Stromal cell of bone marrow (primary cell): ENCODE measurements at regions not wholly inside any gene's neighbourhood (a gene's known extent, or its start where the extent isn't known, plus 50 kb on each side); places are given as distances from the start of the nearest gene placed in this dataset.

Source experiments
- DNase-seq: peaks from one replicate; pipeline ENCODE4 v3.0.0-alpha.2; 2012; ENCODE audit warnings: low read depth

DNA sequence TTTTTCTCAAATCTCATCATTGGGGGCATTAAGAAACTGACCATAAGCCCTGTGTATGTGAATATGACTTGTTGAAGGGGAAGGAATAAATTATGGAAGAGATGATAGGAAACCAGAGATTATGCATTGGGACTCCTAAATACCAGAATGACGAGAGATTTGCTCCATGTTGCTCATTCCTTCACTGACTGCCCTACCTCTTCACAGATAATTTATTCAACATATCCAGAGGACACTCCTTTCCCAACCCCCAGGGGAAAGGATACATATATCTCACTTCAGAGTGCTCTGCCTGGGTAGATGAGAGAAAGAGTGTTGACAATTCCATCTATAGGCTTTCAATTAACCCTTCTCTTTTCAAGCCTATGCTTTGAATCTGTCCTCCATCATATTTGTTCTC is 145.3 kb upstream of the RHOBTB1 start:
- no peak for DNase-seq

GRCh38 chr10:61084493-61084892 is 140.5 kb upstream of the RHOBTB1 start:
- no peak for DNase-seq

- no peak for DNase-seq
Observed at GRCh38 chr10:61081301-61081700, 137.3 kb upstream of the RHOBTB1 start.

DNA sequence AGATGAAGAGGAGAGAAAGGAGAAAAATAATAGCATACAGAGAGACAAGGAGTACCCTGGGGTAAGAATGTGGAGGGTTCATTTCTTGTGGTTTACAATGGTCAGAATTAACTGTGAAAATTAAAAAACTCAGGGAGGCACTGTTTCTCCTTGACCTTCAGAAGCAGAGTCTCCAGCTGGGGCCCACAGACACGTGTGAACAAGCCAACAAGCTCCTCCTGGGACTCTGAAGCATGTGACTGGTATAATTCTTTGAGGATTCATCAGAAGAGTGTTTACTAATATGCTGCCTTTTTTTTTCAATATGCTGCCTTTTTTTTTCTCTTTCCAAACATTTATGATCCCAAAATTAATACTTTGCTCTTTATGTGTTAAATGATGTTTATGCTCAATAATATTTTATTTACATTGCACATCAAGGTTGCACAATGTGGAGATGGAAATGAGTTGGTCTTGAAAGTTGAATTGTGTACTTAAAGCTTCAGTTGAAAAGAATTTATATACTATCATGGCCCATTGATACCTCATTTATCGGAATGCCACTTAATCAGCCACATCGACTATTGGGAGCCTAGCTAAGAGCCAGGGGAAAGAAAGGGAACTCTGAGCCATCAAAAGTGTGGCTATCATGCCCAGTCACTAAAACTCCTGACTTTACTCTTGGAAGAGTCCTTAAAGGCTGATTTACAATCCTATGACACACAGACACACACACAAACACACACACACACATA is 134.7 kb upstream of the RHOBTB1 start:
- peak; percentile 44 for DNase-seq

- no peak for DNase-seq
Observed at GRCh38 chr10:61076572-61077114, 132.7 kb upstream of the RHOBTB1 start.

DNA sequence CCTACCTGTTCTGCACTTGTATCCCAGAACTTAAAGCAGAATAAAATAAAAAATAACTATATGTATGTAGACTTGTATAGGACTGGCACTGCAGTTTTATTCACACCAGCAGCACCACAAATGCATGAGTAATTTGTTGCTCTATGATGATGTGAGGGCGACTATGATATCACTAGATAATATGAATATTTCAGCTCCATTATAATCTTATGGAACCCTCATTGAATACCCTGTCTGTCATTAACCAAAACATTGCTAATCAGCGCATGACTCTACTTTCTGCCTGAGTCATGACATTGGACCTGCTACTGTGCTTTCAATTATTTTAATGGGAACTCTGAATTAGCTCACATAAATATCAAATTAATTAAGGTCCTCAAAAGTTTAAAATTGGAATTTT is 129.4 kb upstream of the RHOBTB1 start:
- DNase-seq: no peak

DNA sequence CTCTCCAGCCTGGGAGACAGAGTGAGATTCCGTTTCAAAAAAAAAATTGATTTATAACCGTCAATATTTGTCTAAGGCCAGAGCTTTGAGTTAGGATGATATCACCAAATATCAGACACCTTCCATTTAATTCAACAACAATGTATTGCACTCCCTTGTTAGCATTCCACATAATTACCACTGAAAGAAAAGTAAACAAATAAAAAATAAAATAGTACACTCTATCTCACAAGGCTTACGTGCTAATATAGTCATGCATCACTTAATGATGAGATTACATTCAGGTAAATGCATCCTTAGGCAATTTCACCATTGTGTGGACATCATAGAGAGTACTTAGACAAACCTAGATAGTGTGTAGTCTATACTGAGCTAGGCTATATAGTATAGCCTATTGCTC is 127.6 kb upstream of the RHOBTB1 start:
- no peak for DNase-seq

DNA sequence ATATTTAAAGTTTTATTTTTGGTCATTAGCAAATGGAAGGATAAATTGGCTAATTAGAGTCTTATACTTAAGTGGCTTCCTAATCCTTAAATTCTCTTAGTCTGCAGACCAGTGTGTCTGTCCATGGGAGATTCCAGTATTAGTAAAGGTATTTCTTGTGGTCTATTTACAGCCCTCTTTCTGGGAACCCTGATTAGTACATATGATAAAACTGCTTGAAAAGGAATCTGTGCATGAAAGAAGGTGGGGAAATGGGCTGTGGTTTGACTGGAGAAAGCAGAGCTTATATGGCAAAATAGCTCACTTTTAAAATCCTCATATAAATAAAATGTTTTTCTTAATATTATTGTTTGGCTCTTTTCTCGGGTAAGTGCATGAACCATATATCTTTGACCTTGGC is 124.5 kb upstream of the RHOBTB1 start:
- DNase-seq: no peak

DNA sequence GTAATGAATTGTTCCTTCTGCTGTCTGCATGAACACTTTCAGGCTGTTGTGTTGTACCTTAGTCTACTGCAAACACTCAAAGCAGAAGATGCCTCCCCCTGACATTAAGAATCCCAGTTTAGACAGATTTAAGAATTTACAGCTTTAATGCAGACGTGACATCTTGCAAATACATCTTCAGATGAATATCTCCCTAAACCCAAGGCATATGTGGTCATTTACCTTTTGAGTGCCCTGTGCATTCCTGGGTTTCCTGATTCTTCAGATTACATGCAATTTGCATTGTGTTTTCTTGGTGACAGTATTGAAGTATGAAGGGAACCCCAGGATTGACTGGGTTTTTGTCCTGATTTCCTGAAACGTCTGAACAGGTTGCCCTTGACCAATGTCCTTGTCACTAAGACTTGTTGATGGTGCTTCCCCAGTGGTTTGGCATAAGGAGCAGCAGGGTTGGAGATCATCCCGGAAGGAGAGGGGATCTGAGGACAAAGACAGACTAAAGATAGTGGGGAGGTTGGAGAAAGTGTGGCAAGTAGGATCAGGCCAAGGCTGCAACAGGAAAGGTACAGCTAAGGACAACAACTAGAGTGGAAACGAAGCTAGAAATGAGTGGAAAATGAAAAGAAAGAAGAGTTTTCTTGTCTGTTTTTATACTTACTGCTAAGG is 123.8 kb upstream of the RHOBTB1 start:
- no peak for DNase-seq

- DNase-seq: no peak
Observed at GRCh38 chr10:61066661-61067344, 122.8 kb upstream of the RHOBTB1 start.

- no peak for DNase-seq
Observed at GRCh38 chr10:61065051-61065450, 121.1 kb upstream of the RHOBTB1 start.

DNA sequence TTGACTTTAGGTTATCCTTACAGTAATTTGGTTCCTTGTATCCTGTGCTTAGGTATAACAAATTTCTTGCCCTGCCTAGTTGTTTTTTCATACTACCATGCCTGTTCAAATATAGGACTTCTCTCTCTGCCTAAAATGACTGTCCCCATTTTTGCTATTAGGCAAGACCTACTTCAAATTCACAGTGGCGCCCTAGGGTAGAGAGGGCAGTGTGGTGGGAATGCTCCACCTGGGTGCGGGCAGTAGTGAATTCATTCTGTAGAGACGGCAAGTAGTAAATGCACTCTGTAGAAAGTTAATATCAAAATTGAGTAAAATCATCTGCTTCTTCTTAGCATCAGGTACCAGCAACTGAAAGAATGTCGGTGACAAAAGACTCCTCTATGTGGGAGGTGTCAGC is 120.4 kb upstream of the RHOBTB1 start:
- no peak for DNase-seq

DNA sequence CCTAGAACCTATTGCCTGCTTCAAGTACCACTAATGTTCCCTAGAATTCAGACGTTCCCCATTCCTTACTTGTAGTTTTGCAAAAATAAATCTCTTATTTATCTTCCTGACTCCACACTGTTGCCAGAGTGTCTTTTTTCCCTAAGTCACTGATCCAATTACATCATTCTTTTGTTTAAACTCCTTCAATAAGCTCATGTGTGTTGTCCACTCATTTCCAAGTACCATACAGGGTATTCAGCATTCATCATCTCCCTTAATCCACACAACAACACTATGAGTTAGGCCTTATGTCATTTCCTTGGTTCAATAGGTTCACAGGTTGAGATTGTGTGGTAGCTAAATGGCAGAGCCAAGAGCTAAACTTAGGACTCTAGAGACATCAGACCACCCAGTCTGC is 119.9 kb upstream of the RHOBTB1 start:
- DNase-seq: no peak

GRCh38 chr10:61063034-61063433 is 119.0 kb upstream of the RHOBTB1 start:
- DNase-seq: peak; percentile 53

GRCh38 chr10:61061923-61062504 is 118.0 kb upstream of the RHOBTB1 start:
- DNase-seq: no peak

GRCh38 chr10:61059636-61060035 is 115.7 kb upstream of the RHOBTB1 start:
- no peak for DNase-seq

DNA sequence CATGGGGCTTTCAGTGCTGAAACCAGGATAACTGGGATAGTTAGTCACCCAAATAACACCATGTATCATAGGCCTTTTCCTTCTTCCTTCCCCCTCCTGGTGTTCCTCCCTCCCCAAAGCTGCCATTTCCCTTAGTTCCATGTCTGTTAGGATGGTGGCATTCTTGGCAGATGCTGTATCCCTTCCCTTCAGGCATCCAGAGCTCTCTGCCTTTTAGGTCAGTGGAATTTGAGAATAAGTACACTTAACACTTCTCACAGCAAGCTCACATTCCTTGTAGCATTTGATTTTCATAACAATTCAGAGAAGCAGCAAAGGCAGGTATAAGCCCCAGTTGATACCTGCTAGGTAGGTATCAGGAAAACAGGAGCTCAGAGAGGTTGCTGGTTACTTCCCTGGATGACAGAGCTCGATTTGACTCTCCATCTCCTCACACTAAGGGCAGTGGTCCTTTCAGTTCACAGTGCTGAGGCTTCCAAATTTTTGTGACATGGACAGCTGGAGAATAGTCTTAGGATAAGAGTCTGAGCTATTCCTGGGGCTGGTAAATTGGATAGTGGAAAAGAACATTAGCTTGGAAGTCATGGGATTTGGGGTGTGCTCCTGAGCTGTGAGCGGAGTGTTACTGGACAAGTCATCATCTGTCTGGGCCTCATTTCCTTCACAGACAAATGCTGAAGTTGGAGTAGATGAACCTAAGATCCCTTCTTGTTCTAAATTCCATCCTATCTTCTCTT is 108.7 kb upstream of the RHOBTB1 start:
- no peak for DNase-seq

DNA sequence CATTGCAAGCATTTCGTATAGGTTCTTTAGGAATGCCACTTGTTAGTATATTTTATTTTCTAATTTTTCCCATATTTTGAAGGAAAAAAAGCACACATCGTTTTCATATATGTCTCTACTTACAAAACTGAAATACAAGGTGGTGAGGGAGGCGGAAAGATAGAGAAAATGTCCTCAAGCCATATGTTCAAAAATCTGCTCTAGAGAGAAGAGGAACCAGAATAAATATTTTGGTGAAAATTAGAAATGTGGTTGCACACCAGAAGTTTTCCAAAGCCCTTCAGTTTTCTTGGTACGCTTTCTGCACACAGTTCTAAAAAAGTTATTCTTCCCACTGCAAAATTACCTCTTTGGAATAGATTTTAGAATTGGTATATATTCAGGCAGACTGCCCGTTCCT is 107.4 kb upstream of the RHOBTB1 start:
- no peak for DNase-seq

- no peak for DNase-seq
Observed at GRCh38 chr10:61050120-61050745, 106.2 kb upstream of the RHOBTB1 start.

- no peak for DNase-seq
Observed at GRCh38 chr10:61049386-61049785, 105.4 kb upstream of the RHOBTB1 start.

DNA sequence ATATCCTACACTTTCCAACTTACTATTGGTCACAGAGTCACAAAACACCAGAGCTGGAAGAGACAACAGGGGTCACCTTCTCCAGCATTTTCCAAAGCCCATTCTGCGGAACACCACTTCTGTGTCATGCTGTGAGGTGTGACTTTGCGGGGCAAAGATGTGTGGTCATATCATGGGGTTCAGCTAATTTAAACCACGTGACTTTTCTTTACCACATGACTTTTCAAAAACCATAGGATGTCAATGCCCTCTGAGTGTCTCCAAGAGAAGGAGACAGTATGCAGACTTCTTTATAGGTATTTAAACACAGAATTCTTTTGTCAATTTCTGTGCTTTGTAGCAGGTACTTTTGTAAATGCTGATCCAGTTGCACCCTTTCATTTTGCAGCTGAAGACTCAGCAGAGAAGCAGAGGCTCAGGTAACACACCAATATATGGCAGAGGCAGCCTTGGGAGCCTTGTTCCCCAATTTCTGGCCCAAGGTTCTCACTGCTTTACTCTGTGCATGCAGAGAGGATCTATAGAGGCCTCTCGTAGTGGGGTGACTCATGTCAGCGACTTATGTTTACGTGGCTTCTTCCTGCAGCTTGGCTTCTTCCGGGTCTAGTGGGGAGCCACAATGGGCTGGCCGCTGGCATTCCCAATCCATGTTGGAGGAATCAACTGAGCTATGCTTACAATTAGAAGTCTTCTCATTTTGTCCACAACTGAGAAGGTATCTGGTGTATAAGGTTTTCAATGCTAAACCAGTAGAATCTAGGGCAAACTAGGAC is 104.0 kb upstream of the RHOBTB1 start:
- DNase-seq: no peak
